ENCODE measurements at regions not wholly inside any gene's neighbourhood (a gene's known extent, or its start where the extent isn't known, plus 50 kb on each side); places are given as distances from the start of the nearest gene placed in this dataset.
"Not testable (repeated sequence)": the region's sequence is repeated elsewhere in the genome, so short reads cannot be mapped to it uniquely, and the experiment has no call there.

DNA sequence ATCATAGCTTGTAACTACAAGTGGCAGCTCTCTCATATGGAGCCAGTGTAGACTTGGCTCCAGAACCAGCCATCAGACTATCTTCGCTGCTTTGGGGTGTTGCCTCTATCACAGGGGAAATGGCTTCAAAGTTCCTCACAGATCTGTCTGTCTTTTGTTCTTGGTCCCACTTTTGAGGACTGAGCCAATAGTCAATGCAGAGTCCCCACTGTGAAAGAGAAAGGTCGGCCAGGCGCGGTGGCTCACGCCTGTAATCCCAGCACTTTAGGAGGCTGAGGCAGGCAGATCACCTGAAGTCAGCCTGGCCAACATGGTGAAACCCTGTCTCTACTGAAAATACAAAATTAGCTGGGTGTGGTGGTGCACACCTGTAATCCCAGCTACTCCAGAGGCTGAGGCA lies 86.9 kb upstream of the FZD7 start:
- CTCF ChIA-PET, result interaction anchor here (0.9 kb wide), 1 partner anchor 10 kb away, joined by 4 read pairs; no protein-coding TSS in a partner anchor

DNA sequence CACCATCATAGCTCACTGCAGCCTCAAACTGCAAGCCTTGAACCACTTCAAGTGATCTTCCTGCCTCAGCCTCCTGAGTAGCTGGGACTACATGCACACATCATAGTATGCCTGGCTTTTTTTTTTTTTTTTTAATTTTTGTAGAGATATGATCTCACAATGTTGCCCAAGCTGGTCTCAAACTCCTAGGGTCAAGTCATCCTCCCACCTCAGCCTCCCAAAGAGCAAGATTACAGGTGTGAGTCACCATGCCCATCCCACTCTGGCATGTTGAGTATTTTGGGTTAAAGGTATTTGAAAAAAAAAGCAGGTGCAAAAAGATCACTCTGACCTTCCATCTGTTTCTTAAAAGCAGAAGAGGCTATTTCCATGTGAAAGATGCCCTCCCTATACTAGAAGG lies 86.4 kb upstream of the FZD7 start:
- Histone ChIP-seq H3K27ac (ENCODE audit: low read depth in 2 of 2, low read length in 1 of 2) (no peak overlapping the region), H3K4me1 (ENCODE audit: control insufficient read depth in 1 of 2, insufficient read depth in 2 of 2, low read depth in 1 of 2, low read length in 1 of 2) (peaks cover 6 to 10% of the 10 kb centered on the region in 2 experiments; a peak in 2 of 4 replicates), H3K9me3 (no peaks in the 10 kb centered on the region), H3K27me3 (ENCODE audit: insufficient read depth) (no peaks in the 10 kb centered on the region), H3K4me3 (ENCODE audit: low read depth in 2 of 2, low read length in 1 of 2) (no peak overlapping the region), H2AFZ (ENCODE audit: low read depth) (no peak overlapping the region), H3K79me2 (ENCODE audit: insufficient read depth) (no peaks in the 10 kb centered on the region), H3K36me3 (replicated peaks in 1 of 2; ENCODE audit: control insufficient read depth in 1 of 2, insufficient read depth in 2 of 2, low read length in 1 of 2) (no peaks in the 10 kb centered on the region), H3K4me2 (no peak overlapping the region), H4K20me1 (ENCODE audit: insufficient read depth) (no peaks in the 10 kb centered on the region), H3K9me2 (no peaks in the 10 kb centered on the region), H3F3A (replicated peaks; ENCODE audit: insufficient read depth) (no peaks in the 10 kb centered on the region), H3K9ac (no peak overlapping the region)
- CTCF ChIA-PET, result no interaction called here
- DNase-seq, result no peak
- POLR2A ChIA-PET, result interaction anchor here (0.7 kb wide), 1 partner anchor 15 kb away, joined by 5 read pairs; no protein-coding TSS in a partner anchor
- TF ChIP-seq EZH2phosphoT487 (IDR thresholded peaks at IDR 0.05; ENCODE audit: borderline replicate concordance, low read depth), result no peak
- no peak for TF ChIP-seq TAF1 (IDR thresholded peaks at IDR 0.05; ENCODE audit: borderline replicate concordance, low read depth, low read length)
- TF ChIP-seq TEAD4 (IDR thresholded peaks at IDR 0.05; ENCODE audit: borderline replicate concordance, insufficient read depth), result no peak
- no peak for TF ChIP-seq USF2 (IDR thresholded peaks at IDR 0.05; ENCODE audit: borderline replicate concordance, low read depth, low read length)
- no peak for TF ChIP-seq EP300 (IDR thresholded peaks at IDR 0.05; ENCODE audit: borderline replicate concordance in 1 of 2, low read depth in 1 of 2, low read length in 1 of 2)
- TF ChIP-seq, protein P1, sequence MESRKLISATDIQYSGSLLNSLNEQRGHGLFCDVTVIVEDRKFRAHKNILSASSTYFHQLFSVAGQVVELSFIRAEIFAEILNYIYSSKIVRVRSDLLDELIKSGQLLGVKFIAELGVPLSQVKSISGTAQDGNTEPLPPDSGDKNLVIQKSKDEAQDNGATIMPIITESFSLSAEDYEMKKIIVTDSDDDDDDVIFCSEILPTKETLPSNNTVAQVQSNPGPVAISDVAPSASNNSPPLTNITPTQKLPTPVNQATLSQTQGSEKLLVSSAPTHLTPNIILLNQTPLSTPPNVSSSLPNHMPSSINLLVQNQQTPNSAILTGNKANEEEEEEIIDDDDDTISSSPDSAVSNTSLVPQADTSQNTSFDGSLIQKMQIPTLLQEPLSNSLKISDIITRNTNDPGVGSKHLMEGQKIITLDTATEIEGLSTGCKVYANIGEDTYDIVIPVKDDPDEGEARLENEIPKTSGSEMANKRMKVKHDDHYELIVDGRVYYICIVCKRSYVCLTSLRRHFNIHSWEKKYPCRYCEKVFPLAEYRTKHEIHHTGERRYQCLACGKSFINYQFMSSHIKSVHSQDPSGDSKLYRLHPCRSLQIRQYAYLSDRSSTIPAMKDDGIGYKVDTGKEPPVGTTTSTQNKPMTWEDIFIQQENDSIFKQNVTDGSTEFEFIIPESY (IDR thresholded peaks at IDR 0.05; ENCODE audit: borderline replicate concordance, low read depth), result no peak
- no peak for TF ChIP-seq CHD2 (IDR thresholded peaks at IDR 0.05; ENCODE audit: low read length, partially characterized antibody)
- no peak for TF ChIP-seq ELF1 (IDR thresholded peaks at IDR 0.05)
- no peak for TF ChIP-seq SMC3 (IDR thresholded peaks at IDR 0.05; ENCODE audit: low read depth, low read length)
- TF ChIP-seq, protein P2, sequence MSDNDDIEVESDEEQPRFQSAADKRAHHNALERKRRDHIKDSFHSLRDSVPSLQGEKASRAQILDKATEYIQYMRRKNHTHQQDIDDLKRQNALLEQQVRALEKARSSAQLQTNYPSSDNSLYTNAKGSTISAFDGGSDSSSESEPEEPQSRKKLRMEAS (IDR thresholded peaks at IDR 0.05; ENCODE audit: low read depth), result no peak

More for the DNA sequence above, 86.9 kb upstream of the FZD7 start:
- H3K27me3 ChIP-seq (ENCODE audit: insufficient read depth); H3K9me2 ChIP-seq; H3K36me3 ChIP-seq (replicated peaks in 1 of 2; ENCODE audit: control insufficient read depth in 1 of 2, insufficient read depth in 2 of 2, low read length in 1 of 2); H3K4me2 ChIP-seq; H3K4me3 ChIP-seq (ENCODE audit: low read depth in 2 of 2, low read length in 1 of 2); H3K79me2 ChIP-seq (ENCODE audit: insufficient read depth); DNase-seq; H3K9me3 ChIP-seq; H3F3A ChIP-seq (replicated peaks; ENCODE audit: insufficient read depth); H2AFZ ChIP-seq (ENCODE audit: low read depth); H3K9ac ChIP-seq; H4K20me1 ChIP-seq (ENCODE audit: insufficient read depth); H3K27ac ChIP-seq (ENCODE audit: low read depth in 2 of 2, low read length in 1 of 2): not testable (repeated sequence)
- POLR2A ChIA-PET, result interaction anchor here (0.7 kb wide), 1 partner anchor 14 kb away, joined by 5 read pairs; no protein-coding TSS in a partner anchor
- peaks cover 6 to 10% of the 10 kb centered on the region in 2 experiments; a peak in 2 of 4 replicates for H3K4me1 ChIP-seq (ENCODE audit: control insufficient read depth in 1 of 2, insufficient read depth in 2 of 2, low read depth in 1 of 2, low read length in 1 of 2)
- 94% methylated on average over 5 of the region's 5 CpGs for WGBS (ENCODE audit: low lambda C conversion rate)

Data from SK-N-SH (cell line).